ENCODE measurements at regions not wholly inside any gene's neighbourhood (a gene's known extent, or its start where the extent isn't known, plus 50 kb on each side); places are given as distances from the start of the nearest gene placed in this dataset.

DNA sequence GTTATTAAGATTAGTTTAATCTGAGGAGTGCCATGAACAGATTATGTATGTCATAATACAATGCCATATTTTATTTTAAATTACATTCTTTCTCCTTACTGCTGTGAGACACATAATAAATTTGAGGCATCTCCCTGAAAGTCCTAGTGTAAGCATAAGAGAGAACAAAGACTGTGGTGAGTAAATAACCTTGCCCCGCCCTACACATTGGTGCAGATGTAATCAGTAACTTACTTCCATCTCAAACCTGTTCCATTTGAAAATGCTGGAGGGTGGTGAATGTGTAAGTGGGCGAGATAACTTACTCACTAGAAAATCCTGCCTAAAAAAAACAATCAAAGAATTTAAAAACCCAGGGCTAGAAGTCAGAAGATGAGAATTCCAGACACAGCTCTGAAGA is 338.1 kb upstream of the SLIT2 start:
- TF ChIP-seq SIN3A (IDR thresholded peaks at IDR 0.05; ENCODE audit: borderline replicate concordance, insufficient read depth, low read length) (no peak), FOXP2 (optimal IDR thresholded peaks at IDR 0.05; ENCODE audit: borderline replicate concordance, extremely low read depth, extremely low read length, insufficient read depth) (no peak), TAF1 (IDR thresholded peaks at IDR 0.05; ENCODE audit: borderline replicate concordance, insufficient read depth, low read length) (no peak), POLR2AphosphoS5 (IDR thresholded peaks at IDR 0.05; ENCODE audit: low read depth, low read length) (no peak)
- TF ChIP-seq, protein P1, sequence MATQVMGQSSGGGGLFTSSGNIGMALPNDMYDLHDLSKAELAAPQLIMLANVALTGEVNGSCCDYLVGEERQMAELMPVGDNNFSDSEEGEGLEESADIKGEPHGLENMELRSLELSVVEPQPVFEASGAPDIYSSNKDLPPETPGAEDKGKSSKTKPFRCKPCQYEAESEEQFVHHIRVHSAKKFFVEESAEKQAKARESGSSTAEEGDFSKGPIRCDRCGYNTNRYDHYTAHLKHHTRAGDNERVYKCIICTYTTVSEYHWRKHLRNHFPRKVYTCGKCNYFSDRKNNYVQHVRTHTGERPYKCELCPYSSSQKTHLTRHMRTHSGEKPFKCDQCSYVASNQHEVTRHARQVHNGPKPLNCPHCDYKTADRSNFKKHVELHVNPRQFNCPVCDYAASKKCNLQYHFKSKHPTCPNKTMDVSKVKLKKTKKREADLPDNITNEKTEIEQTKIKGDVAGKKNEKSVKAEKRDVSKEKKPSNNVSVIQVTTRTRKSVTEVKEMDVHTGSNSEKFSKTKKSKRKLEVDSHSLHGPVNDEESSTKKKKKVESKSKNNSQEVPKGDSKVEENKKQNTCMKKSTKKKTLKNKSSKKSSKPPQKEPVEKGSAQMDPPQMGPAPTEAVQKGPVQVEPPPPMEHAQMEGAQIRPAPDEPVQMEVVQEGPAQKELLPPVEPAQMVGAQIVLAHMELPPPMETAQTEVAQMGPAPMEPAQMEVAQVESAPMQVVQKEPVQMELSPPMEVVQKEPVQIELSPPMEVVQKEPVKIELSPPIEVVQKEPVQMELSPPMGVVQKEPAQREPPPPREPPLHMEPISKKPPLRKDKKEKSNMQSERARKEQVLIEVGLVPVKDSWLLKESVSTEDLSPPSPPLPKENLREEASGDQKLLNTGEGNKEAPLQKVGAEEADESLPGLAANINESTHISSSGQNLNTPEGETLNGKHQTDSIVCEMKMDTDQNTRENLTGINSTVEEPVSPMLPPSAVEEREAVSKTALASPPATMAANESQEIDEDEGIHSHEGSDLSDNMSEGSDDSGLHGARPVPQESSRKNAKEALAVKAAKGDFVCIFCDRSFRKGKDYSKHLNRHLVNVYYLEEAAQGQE (IDR thresholded peaks at IDR 0.05; ENCODE audit: insufficient read depth in 1 of 2, low read depth in 2 of 2, low read length in 2 of 2) = no peak

DNA sequence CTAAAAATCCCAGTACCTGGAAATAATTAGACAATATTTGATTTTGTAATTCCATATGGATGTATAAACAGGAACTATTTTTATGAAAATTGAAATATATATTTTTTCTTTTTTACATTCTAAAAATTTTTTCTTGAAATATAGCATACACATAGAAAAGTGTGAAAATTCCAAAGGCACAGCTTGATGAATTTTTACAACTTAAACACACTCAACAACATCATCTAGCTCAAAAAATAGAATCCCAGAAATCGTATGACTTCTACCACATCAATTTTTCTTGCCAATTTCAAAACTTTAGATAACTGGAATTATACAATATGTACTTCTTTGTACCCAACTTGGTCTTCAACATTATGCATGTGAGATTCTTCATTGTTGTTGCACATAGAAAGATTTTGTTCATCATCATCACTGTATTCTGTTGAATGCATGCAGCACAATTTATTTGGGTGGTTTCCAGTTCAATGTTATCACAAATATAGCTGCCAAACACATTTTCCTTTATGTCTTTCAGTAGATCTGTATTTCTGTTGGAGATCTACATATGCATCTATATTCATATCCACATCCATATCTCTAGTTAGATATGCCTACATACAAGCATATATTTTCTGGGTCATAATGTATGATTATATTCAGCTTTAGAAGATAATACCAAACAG is 340.7 kb upstream of the SLIT2 start:
- TF ChIP-seq, protein P1 (IDR thresholded peaks at IDR 0.05; ENCODE audit: insufficient read depth in 1 of 2, low read depth in 2 of 2, low read length in 2 of 2) = no peak
- TF ChIP-seq SIN3A (IDR thresholded peaks at IDR 0.05; ENCODE audit: borderline replicate concordance, insufficient read depth, low read length) (no peak), FOXP2 (optimal IDR thresholded peaks at IDR 0.05; ENCODE audit: borderline replicate concordance, extremely low read depth, extremely low read length, insufficient read depth) (no peak), POLR2AphosphoS5 (IDR thresholded peaks at IDR 0.05; ENCODE audit: low read depth, low read length) (no peak), TAF1 (IDR thresholded peaks at IDR 0.05; ENCODE audit: borderline replicate concordance, insufficient read depth, low read length) (no peak)

DNA sequence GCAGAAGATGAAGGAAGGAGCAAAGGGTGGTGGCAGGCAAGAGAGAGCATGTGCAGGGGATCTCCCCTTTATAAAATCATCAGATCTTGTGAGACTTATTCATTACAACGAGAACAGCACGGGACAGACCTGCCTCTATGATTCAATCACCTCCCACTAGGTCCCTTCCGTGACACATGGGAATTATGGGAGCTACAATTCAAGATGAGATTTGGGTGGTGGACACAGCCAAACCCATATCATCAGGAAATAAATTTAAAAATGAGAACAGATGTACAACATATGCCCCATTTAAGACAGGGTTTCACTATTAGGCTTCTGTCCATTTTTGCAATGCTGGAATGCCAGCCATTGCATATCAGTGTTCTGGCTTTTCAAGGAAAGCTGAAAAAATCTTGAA is 346.7 kb upstream of the SLIT2 start:
- TF ChIP-seq FOXP2 (optimal IDR thresholded peaks at IDR 0.05; ENCODE audit: borderline replicate concordance, extremely low read depth, extremely low read length, insufficient read depth) (no peak), SIN3A (IDR thresholded peaks at IDR 0.05; ENCODE audit: borderline replicate concordance, insufficient read depth, low read length) (no peak), POLR2AphosphoS5 (IDR thresholded peaks at IDR 0.05; ENCODE audit: low read depth, low read length) (no peak), TAF1 (IDR thresholded peaks at IDR 0.05; ENCODE audit: borderline replicate concordance, insufficient read depth, low read length) (no peak)
- TF ChIP-seq, protein P1 (IDR thresholded peaks at IDR 0.05; ENCODE audit: insufficient read depth in 1 of 2, low read depth in 2 of 2, low read length in 2 of 2) = no peak

DNA sequence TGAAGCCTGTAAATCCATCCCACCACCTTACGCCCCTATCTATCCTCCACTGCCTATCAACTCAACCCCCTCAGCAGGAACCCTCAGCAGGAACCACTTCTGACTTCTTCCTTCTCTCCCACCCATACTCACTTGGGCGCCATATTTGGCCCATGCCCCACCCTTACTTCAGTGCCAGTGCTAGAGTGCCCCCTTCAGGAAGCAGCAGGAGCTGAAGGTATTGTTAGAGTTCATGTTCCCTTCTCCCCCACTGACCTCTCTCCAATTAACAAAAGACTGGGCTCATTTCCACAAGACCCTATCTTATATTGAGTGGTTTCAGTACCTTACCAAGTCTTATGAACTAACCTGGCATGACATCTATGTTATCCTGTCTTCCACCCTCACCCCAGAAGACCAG is 363.1 kb upstream of the SLIT2 start:
- TF ChIP-seq POLR2AphosphoS5 (IDR thresholded peaks at IDR 0.05; ENCODE audit: low read depth, low read length) (no peak), FOXP2 (optimal IDR thresholded peaks at IDR 0.05; ENCODE audit: borderline replicate concordance, extremely low read depth, extremely low read length, insufficient read depth) (no peak), SIN3A (IDR thresholded peaks at IDR 0.05; ENCODE audit: borderline replicate concordance, insufficient read depth, low read length) (no peak), TAF1 (IDR thresholded peaks at IDR 0.05; ENCODE audit: borderline replicate concordance, insufficient read depth, low read length) (no peak)
- TF ChIP-seq, protein P1 (IDR thresholded peaks at IDR 0.05; ENCODE audit: insufficient read depth in 1 of 2, low read depth in 2 of 2, low read length in 2 of 2) = no peak

Data from PFSK-1 (cell line).